ENCODE measurements at regions not wholly inside any gene's neighbourhood (a gene's known extent, or its start where the extent isn't known, plus 50 kb on each side); places are given as distances from the start of the nearest gene placed in this dataset.

- no peak overlapping the region for H3K4me3 ChIP-seq (ENCODE audit: low read depth in 1 of 5, low read length in 5 of 5)
- H3K9me3 ChIP-seq (ENCODE audit: control insufficient read depth in 5 of 5, low read length in 5 of 5), result no peaks in the 10 kb centered on the region
- no peaks in the 10 kb centered on the region for H3K27me3 ChIP-seq (ENCODE audit: control insufficient read depth in 5 of 5, insufficient read depth in 4 of 5, low read length in 5 of 5)
- no peak overlapping the region for H3K27ac ChIP-seq (ENCODE audit: low read depth, low read length)
- H3K9ac ChIP-seq (ENCODE audit: low read length in 5 of 5), result no peak overlapping the region
- no peaks in the 10 kb centered on the region for H3K36me3 ChIP-seq (ENCODE audit: control insufficient read depth in 5 of 5, insufficient read depth in 5 of 5, low read length in 5 of 5)
- peaks cover 0 to 14% (median 7%) of the 10 kb centered on the region in 5 donors for H3K4me1 ChIP-seq (ENCODE audit: control insufficient read depth in 5 of 5, insufficient read depth in 5 of 5, low read length in 5 of 5)
These were observed 107.9 kb upstream of the ZNF366 start for GRCh38 chr5:72615061-72615460.

DNA sequence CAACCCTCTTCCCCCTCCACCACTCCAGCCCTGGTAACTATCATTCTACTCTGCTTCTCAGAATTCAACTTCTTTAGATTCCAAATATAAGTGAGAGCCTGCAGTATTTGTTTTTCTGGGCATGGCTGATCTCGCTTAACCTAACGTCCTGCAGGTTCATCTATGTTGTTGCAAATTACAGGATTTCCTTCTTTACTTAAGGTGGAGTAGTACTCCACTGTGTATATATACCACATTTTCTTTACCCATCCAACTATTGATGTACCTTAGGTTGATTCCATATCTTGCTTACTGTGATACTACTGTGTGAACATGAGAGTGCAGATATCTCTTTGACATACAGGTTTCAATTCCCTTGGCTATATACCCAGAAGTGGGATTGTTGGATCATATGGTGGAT, 106.3 kb upstream of the ZNF366 start:
- no peak overlapping the region for H3K4me3 ChIP-seq (ENCODE audit: low read depth in 1 of 5, low read length in 5 of 5)

DNA sequence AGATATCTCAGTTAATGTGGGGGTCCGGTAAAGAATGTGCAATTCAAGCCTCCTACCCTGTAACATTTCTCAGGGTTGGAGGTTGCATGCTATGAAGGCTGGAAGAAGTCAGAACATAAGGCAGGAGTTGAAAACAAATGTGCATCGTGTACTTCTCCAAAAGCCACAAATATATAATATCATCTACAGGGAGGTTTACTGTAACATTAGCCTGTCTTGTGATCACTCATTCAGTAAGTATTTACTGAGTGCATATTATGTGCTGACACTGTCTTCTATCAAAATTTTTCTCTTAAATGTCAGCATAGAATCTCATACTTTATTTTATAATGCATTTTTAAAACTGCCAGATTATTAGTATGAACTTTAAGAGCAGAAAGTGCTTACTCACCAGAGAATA, 105.6 kb upstream of the ZNF366 start:
- Histone ChIP-seq H3K27me3 (ENCODE audit: control insufficient read depth in 5 of 5, insufficient read depth in 4 of 5, low read length in 5 of 5) (no peaks in the 10 kb centered on the region), H3K4me3 (ENCODE audit: low read depth in 1 of 5, low read length in 5 of 5) (no peak overlapping the region), H3K9ac (ENCODE audit: low read length in 5 of 5) (no peak overlapping the region), H3K36me3 (ENCODE audit: control insufficient read depth in 5 of 5, insufficient read depth in 5 of 5, low read length in 5 of 5) (no peaks in the 10 kb centered on the region), H3K9me3 (ENCODE audit: control insufficient read depth in 5 of 5, low read length in 5 of 5) (no peaks in the 10 kb centered on the region), H3K4me1 (ENCODE audit: control insufficient read depth in 5 of 5, insufficient read depth in 5 of 5, low read length in 5 of 5) (peaks cover 0 to 14% (median 7%) of the 10 kb centered on the region in 5 donors), H3K27ac (ENCODE audit: low read depth, low read length) (no peak overlapping the region)

More for the DNA sequence above, 106.3 kb upstream of the ZNF366 start:
- Histone ChIP-seq H3K27me3 (ENCODE audit: control insufficient read depth in 5 of 5, insufficient read depth in 4 of 5, low read length in 5 of 5) (no peaks in the 10 kb centered on the region), H3K9me3 (ENCODE audit: control insufficient read depth in 5 of 5, low read length in 5 of 5) (no peaks in the 10 kb centered on the region), H3K27ac (ENCODE audit: low read depth, low read length) (no peak overlapping the region), H3K4me1 (ENCODE audit: control insufficient read depth in 5 of 5, insufficient read depth in 5 of 5, low read length in 5 of 5) (peaks cover 0 to 14% (median 7%) of the 10 kb centered on the region in 5 donors), H3K9ac (ENCODE audit: low read length in 5 of 5) (no peak overlapping the region), H3K36me3 (ENCODE audit: control insufficient read depth in 5 of 5, insufficient read depth in 5 of 5, low read length in 5 of 5) (no peaks in the 10 kb centered on the region)

GRCh38 chr5:72611118-72611730, 104.0 kb upstream of the ZNF366 start:
- Histone ChIP-seq H3K27me3 (ENCODE audit: control insufficient read depth in 5 of 5, insufficient read depth in 4 of 5, low read length in 5 of 5) (no peaks in the 10 kb centered on the region), H3K36me3 (ENCODE audit: control insufficient read depth in 5 of 5, insufficient read depth in 5 of 5, low read length in 5 of 5) (no peaks in the 10 kb centered on the region), H3K9me3 (ENCODE audit: control insufficient read depth in 5 of 5, low read length in 5 of 5) (no peaks in the 10 kb centered on the region), H3K27ac (ENCODE audit: low read depth, low read length) (no peak overlapping the region), H3K9ac (ENCODE audit: low read length in 5 of 5) (no peak overlapping the region), H3K4me1 (ENCODE audit: control insufficient read depth in 5 of 5, insufficient read depth in 5 of 5, low read length in 5 of 5) (peaks cover 0 to 14% (median 7%) of the 10 kb centered on the region in 5 donors), H3K4me3 (ENCODE audit: low read depth in 1 of 5, low read length in 5 of 5) (peak overlapping the region in 1 of 5 donors; percentile 19)

- Histone ChIP-seq H3K36me3 (ENCODE audit: control insufficient read depth in 5 of 5, insufficient read depth in 5 of 5, low read length in 5 of 5) (no peaks in the 10 kb centered on the region), H3K9me3 (ENCODE audit: control insufficient read depth in 5 of 5, low read length in 5 of 5) (no peaks in the 10 kb centered on the region), H3K4me1 (ENCODE audit: control insufficient read depth in 5 of 5, insufficient read depth in 5 of 5, low read length in 5 of 5) (peaks cover 0 to 13% (median 9%) of the 10 kb centered on the region in 5 donors), H3K4me3 (ENCODE audit: low read depth in 1 of 5, low read length in 5 of 5) (no peak overlapping the region), H3K27me3 (ENCODE audit: control insufficient read depth in 5 of 5, insufficient read depth in 4 of 5, low read length in 5 of 5) (no peaks in the 10 kb centered on the region), H3K9ac (ENCODE audit: low read length in 5 of 5) (no peak overlapping the region), H3K27ac (ENCODE audit: low read depth, low read length) (no peak overlapping the region)
These were observed 101.7 kb upstream of the ZNF366 start for GRCh38 chr5:72608926-72609325.

- Histone ChIP-seq H3K9me3 (ENCODE audit: control insufficient read depth in 5 of 5, low read length in 5 of 5) (no peaks in the 10 kb centered on the region), H3K4me1 (ENCODE audit: control insufficient read depth in 5 of 5, insufficient read depth in 5 of 5, low read length in 5 of 5) (peaks cover 0 to 17% (median 9%) of the 10 kb centered on the region in 5 donors), H3K9ac (ENCODE audit: low read length in 5 of 5) (no peak overlapping the region), H3K4me3 (ENCODE audit: low read depth in 1 of 5, low read length in 5 of 5) (no peak overlapping the region), H3K27ac (ENCODE audit: low read depth, low read length) (no peak overlapping the region), H3K36me3 (ENCODE audit: control insufficient read depth in 5 of 5, insufficient read depth in 5 of 5, low read length in 5 of 5) (no peaks in the 10 kb centered on the region), H3K27me3 (ENCODE audit: control insufficient read depth in 5 of 5, insufficient read depth in 4 of 5, low read length in 5 of 5) (no peaks in the 10 kb centered on the region)
These were observed 101.1 kb upstream of the ZNF366 start for GRCh38 chr5:72608297-72608696.

DNA sequence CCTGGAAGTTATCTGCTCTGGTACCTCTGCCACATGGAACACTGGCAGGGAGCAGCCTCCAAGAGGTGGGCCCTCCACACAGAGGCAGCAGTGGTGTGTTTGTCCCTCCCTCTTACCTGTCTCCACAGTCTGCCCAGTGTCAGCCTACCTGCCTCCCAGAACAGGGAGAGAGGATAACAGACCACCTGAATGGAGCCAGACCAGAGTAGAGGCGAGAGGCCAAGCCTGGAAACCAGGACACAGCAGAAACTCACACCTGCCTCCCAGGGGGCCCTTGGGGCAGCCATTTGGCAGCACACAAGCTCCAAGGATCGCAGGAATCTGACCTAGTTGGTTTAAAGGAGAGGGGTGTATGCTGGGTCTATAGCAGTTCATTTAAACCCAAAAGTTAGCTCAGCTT, 100.2 kb upstream of the ZNF366 start:
- no peak overlapping the region for H3K27ac ChIP-seq (ENCODE audit: low read depth, low read length)
- no peaks in the 10 kb centered on the region for H3K27me3 ChIP-seq (ENCODE audit: control insufficient read depth in 5 of 5, insufficient read depth in 4 of 5, low read length in 5 of 5)
- no peak overlapping the region for H3K9ac ChIP-seq (ENCODE audit: low read length in 5 of 5)
- H3K4me1 ChIP-seq (ENCODE audit: control insufficient read depth in 5 of 5, insufficient read depth in 5 of 5, low read length in 5 of 5), result peaks cover 0 to 17% (median 9%) of the 10 kb centered on the region in 5 donors
- H3K36me3 ChIP-seq (ENCODE audit: control insufficient read depth in 5 of 5, insufficient read depth in 5 of 5, low read length in 5 of 5), result no peaks in the 10 kb centered on the region
- no peaks in the 10 kb centered on the region for H3K9me3 ChIP-seq (ENCODE audit: control insufficient read depth in 5 of 5, low read length in 5 of 5)
- H3K4me3 ChIP-seq (ENCODE audit: low read depth in 1 of 5, low read length in 5 of 5), result no peak overlapping the region

GRCh38 chr5:72606525-72606924, 99.3 kb upstream of the ZNF366 start:
- no peaks in the 10 kb centered on the region for H3K36me3 ChIP-seq (ENCODE audit: control insufficient read depth in 5 of 5, insufficient read depth in 5 of 5, low read length in 5 of 5)
- no peaks in the 10 kb centered on the region for H3K9me3 ChIP-seq (ENCODE audit: control insufficient read depth in 5 of 5, low read length in 5 of 5)
- H3K27me3 ChIP-seq (ENCODE audit: control insufficient read depth in 5 of 5, insufficient read depth in 4 of 5, low read length in 5 of 5), result no peaks in the 10 kb centered on the region
- no peak overlapping the region for H3K9ac ChIP-seq (ENCODE audit: low read length in 5 of 5)
- peaks cover 0 to 17% (median 9%) of the 10 kb centered on the region in 5 donors for H3K4me1 ChIP-seq (ENCODE audit: control insufficient read depth in 5 of 5, insufficient read depth in 5 of 5, low read length in 5 of 5)
- no peak overlapping the region for H3K4me3 ChIP-seq (ENCODE audit: low read depth in 1 of 5, low read length in 5 of 5)
- H3K27ac ChIP-seq (ENCODE audit: low read depth, low read length), result no peak overlapping the region

DNA sequence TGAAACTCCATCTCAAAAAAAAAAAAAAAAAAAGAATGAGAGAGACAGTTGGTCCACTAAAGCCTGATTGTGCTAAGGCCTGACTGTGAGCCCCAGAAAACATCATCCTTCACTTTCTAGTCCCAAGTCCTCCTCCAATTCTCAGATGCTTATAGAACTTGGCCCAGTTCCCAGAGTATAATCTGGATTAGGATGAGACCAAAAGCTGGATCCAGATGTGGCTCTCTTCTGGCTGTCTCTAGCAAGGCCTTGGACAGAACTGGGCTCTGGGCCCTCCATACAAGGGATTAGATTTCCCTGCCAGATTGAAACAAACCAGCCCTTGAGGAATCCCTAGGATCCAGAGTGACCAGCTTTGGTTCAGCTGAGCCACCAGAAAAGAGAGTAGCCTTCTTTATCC, 98.4 kb upstream of the ZNF366 start:
- Histone ChIP-seq H3K9me3 (ENCODE audit: control insufficient read depth in 5 of 5, low read length in 5 of 5) (no peaks in the 10 kb centered on the region), H3K36me3 (ENCODE audit: control insufficient read depth in 5 of 5, insufficient read depth in 5 of 5, low read length in 5 of 5) (no peaks in the 10 kb centered on the region), H3K27me3 (ENCODE audit: control insufficient read depth in 5 of 5, insufficient read depth in 4 of 5, low read length in 5 of 5) (no peaks in the 10 kb centered on the region), H3K4me1 (ENCODE audit: control insufficient read depth in 5 of 5, insufficient read depth in 5 of 5, low read length in 5 of 5) (peaks cover 0 to 13% (median 3%) of the 10 kb centered on the region in 5 donors), H3K27ac (ENCODE audit: low read depth, low read length) (no peak overlapping the region), H3K9ac (ENCODE audit: low read length in 5 of 5) (no peak overlapping the region), H3K4me3 (ENCODE audit: low read depth in 1 of 5, low read length in 5 of 5) (no peak overlapping the region)

GRCh38 chr5:72604798-72605154, 97.6 kb upstream of the ZNF366 start:
- Histone ChIP-seq H3K27ac (ENCODE audit: low read depth, low read length) (no peak overlapping the region), H3K27me3 (ENCODE audit: control insufficient read depth in 5 of 5, insufficient read depth in 4 of 5, low read length in 5 of 5) (no peaks in the 10 kb centered on the region), H3K9ac (ENCODE audit: low read length in 5 of 5) (no peak overlapping the region), H3K36me3 (ENCODE audit: control insufficient read depth in 5 of 5, insufficient read depth in 5 of 5, low read length in 5 of 5) (no peaks in the 10 kb centered on the region), H3K4me1 (ENCODE audit: control insufficient read depth in 5 of 5, insufficient read depth in 5 of 5, low read length in 5 of 5) (peaks cover 0 to 15% (median 11%) of the 10 kb centered on the region in 5 donors), H3K9me3 (ENCODE audit: control insufficient read depth in 5 of 5, low read length in 5 of 5) (no peaks in the 10 kb centered on the region), H3K4me3 (ENCODE audit: low read depth in 1 of 5, low read length in 5 of 5) (no peak overlapping the region)

Data from subcutaneous abdominal adipose tissue (tissue), 5 donors.